SKM-1 treated with dmso at 0.1 percent for 144 hours (cell line): ENCODE measurements at regions not wholly inside any gene's neighbourhood (a gene's known extent, or its start where the extent isn't known, plus 50 kb on each side); places are given as distances from the start of the nearest gene placed in this dataset.

Source experiments
- DNase-seq: peaks from one replicate; lab custom pipeline; 2025; ENCODE audit not compliant: unreplicated experiment; lab: John Stamatoyannopoulos, UW

DNA sequence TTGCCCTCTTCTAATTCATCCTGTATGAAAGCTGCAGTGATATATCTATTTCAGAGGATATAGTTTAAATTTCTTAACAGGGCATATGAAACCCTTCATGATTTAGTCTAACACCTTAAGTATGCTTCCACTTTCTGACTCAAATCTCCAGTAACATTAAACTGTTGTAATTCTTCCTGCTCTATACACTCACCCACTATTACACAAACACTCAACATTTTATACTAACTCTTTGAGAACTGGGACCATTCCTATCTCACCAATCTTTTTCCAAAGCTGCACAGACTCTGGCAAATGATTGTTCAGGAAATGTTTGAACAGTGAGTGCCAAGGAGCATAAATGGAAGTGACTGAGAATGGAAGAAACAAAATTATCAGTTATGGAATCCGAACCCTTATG lies 560.4 kb upstream of the DPPA4 start:
- DNase-seq, result no peak

DNA sequence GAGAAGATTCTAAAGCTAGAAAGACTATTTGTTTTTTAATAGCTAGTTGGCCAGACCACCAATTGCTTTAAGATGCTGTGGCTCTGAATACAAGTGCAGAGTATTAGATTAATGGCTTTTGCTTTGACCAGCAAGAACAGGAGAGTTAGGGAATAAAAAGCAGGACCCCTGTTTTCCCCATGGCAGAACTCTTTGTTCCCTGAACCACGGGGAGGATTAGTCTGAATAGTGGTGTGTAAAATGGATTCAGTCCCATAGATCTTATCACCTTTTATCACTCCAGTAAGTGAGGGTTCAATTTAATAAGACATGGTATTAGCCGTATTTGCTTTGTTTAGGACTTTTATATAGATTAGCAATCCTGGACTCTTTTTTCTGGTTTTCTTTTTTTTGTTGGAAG lies 562.6 kb upstream of the DPPA4 start:
- DNase-seq, result no peak

DNA sequence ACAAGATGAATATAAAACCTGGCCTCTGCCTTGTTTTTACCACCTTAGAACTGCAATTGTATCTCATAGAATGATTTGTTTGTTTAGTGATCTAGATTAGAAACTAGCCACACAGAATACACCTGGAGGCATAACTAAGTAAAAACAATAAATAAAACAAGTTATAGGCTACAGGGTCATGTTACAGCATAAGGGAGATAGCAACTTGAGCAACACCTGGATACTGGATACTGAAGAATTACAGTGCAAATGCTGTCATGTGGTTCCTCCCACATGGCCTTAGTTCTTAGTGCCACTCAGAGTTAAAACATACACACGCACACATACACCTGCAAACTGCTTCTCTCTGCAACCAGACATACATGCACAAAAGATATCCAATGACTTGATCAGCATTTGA lies 563.4 kb upstream of the DPPA4 start:
- DNase-seq, result no peak

DNA sequence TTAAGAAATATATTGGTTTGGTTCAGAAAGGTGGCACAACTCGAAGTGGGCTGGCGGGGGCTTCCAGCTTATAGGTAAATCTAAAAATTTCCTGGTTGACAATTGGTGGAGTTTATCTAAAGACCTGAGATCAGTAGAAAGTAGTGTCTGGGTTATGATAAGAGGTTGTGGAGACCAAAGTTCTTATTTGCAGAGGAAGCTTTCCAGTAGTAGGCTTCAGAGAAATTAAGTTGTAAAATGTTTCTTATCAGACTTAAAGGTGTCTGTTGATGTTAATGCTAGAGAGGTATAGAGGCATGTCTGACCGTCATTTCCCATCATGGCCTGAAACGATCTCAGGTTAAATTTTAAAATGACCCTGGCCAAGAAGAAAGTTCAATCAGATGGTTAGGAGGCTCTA lies 565.2 kb upstream of the DPPA4 start:
- no peak for DNase-seq

DNA sequence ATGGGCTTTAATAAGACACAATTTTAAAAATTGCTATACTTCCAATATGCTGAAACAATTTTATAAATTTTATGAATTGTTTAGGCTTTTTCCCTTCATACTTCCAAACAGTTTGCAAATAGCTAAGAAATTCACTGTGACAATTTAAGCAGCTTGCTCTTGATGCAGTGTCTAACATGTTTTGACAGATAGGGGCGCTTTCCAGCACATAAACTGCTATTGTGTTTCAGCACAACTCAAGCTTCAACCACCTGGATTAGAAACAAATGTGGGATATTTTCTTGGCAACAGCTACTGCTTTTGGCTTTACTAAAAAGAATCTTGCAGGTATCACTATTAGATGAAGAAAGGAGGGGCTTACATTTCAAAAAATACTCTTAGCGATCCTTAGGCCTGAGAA lies 565.8 kb upstream of the DPPA4 start:
- DNase-seq, result no peak

DNA sequence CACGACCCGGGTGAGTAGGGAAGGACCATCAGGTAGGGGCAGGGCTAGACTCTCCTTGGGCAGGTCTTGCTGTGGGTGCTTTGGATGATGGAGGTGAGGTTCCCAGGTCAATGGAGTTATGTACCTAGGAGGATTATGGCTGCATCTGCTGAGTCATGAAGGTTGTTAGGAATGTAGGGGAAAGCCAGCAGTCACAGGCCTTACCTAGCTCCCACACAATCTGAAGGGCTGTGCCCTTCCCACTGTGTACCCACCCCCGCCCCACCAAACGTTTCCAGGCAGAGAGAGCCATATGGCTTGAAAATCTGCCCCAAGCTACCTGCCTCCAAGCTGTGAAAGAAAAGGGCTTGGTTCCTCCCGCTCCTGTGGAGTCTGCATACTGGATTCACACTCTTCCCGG lies 573.4 kb upstream of the DPPA4 start:
- DNase-seq, result no peak

DNA sequence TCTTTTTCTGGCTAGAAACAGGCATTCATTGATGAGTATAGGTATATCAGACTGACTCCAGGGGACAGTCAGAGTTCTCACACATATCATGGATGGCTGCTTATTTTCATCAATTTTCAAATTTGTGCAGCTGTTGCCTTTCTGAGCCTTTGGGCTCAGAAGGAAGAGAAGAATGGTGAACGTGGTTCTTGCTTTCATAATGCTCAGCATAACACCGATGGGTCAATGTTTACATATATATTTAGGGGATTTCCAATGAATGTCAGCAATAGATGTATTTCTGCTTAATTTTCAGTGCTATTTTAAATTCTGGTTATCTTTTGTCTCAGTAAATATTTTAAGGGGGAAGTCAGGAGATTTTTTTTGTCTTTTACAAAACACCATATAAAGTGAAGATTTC lies 581.4 kb upstream of the DPPA4 start:
- no peak for DNase-seq

DNA sequence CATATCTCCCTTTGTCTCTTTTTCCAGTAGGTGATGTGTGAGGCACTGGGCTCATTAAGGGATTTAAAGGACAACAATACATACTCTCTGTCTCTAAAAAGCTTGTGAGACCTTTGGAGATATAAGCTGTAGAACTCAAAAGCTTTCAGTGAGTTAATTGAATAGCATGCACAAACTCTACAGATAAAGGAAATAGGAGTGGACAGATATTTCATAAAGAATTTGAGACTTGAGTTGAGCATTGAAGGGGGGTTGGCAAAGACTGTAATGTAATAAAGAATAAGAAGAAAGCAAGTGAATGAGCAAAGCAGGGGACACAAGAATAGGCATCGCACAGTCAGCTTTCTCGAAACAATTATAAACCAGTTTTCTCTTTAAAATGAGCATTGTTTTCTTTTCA lies 583.4 kb upstream of the DPPA4 start:
- no peak for DNase-seq

DNA sequence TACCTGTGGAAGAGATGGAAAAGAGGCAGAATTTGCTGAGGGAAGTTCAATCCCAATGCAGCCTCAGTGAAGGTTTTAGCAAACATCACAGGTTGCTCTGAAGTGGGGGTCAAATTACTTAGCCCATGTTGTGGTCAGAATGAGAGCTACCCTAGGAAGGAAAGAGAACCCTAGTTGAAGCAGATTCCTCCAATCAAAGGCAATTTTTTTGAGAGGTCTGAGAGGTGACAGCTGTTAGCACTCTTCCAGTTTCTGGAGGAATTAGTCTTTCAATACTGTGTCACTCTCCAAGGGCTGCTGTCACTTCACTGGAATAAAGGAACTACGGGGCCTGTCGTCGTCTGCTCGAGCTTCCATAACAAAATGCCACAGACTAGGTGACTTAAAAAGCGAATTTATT lies 584.2 kb upstream of the DPPA4 start:
- no peak for DNase-seq

DNA sequence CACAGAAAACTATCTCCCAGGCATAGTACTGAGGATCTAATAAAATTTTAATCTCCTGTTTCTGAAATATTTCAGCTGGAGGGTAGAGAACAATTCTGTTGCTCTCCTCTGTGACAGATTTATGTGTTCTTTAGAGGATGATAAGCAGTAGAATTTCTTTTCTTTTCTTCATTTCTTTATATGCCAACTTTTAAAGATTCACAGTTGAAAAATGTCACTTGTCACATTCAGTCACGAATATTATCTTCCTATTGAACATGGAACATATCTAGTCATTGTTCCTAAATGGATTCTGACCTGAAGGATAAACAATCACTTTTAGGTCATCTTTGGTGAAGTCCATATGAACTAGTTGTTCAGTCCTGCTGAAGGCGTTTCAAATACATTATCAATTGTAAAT lies 585.5 kb upstream of the DPPA4 start:
- DNase-seq, result no peak

DNA sequence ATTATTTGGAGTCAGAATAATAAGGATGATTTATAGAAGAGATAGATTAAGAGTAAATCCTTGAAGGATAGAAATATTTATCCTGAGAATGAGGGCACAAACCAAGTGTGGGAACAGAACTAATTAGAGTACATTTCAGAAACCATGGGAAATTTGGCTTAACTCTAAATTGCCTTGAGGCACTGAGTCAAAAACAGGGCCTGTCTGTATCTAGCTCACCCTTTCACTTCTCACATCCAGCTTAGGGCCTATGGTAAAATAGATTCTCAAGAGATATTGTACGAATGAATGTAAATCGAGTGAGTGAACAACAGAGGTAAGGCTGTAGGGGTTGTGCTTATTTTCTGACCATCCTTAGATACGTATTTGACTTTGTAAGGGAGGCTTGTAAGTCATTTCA lies 586.1 kb upstream of the DPPA4 start:
- no peak for DNase-seq

DNA sequence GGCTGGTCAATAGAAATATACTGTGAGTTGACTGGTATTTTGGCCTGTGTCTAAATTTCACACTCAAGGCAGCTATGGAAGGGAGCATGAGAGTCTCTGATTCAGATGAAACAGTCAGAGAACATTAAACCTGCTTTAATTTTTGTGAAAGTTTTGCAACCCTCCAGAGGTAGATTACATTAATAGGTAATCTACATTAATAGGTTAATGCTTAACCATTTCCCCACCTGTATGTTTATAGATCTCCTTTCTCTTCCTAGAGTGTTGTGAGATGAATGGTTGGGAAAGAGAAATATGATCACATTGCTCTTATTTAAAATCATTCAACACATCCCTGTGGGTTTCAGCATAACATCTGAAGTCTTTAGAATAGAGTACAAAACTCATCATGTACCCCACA lies 586.9 kb upstream of the DPPA4 start:
- DNase-seq, result no peak

DNA sequence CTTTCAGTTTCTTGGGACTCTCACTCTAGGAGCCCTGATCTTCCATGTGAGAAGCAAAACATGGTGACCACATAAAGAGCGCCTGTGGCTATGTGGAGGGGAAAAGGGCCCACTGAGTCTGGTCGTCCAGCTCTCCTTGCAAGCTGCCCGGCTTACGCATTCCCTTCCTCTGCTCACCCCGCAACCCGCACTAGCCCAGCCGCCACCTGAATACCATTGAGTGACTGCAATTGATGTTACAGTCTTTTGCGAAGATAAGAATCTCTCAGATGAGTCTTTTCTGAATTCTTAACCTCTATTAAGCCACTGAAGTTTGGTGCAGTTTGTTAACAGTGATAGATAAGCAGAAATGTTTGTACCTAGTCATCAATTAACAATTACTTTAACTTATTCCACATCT lies 589.0 kb upstream of the DPPA4 start:
- DNase-seq, result no peak

DNA sequence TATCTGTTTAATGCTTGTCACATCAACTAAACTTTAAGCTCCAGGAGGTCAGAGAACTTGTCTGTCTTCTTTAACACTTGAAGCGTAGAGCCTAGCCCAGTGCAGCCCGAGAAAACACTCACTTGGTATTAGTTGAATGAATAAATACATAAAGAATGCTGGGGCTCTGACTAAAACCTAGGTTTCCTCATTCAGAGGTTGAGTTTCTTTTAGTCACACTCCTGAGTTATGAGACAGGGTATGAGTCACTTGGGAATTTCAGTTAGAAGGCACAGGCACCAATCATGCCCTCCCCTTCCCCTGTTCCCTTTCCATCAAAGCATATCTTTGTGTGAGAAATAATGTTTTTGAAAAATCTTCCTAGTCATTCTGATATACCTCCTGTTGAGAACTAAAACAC lies 589.8 kb upstream of the DPPA4 start:
- DNase-seq, result no peak

DNA sequence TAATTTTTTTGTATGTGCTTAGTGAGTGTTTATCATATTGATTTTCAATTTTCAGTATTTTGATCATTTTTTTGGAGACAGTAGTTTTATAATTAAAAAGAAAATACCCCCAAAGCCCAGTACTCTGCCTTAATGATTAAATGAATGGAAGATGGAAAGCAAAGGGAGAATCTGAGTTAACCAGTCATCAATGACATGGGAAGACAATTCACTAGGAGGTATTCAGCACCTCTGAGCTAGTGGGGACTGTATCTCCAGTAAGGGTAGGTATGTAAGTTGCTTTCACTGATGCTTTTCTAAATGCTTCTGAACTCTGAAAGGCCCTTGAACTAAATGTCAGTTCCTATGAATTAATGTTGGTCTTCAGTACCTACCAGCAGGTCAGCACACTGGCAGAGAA lies 590.4 kb upstream of the DPPA4 start:
- DNase-seq, result no peak

DNA sequence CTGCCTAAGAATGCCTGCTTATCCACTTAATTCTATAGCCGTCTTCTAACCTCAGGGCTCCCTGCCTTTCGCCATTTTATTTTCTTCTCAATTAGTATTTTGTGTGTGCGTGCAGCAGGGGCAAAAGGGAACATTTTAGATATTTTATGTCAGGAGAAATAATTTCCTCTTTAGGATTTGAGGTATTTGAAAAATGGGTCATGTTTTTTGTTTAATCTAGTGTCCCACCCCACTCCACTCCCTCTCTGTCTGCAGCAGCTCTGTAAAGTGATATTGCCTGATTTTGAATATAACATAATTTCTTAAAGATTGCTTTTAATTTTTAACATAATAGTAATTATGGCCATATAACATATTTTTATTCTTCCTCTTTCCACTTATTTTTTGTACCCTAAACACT lies 593.2 kb upstream of the DPPA4 start:
- DNase-seq, result no peak

DNA sequence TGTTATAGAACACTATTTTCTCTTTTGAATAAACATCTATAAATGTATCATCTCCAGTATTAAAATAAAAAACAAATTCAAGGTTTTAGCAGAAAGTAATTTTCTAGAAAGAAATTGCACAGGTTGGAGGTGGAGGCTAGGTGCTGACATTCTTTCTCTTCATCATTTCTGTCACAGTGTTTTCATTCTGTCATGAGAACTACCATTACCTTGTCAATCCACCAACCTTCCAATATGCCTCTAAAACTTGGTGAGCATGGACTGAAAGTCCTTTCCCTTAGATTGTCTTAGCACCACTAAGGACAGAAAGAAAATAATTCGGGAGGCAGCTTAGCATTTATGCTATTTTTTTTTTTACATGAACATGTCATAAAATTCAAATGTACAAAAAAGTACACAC lies 596.2 kb upstream of the DPPA4 start:
- DNase-seq, result no peak

DNA sequence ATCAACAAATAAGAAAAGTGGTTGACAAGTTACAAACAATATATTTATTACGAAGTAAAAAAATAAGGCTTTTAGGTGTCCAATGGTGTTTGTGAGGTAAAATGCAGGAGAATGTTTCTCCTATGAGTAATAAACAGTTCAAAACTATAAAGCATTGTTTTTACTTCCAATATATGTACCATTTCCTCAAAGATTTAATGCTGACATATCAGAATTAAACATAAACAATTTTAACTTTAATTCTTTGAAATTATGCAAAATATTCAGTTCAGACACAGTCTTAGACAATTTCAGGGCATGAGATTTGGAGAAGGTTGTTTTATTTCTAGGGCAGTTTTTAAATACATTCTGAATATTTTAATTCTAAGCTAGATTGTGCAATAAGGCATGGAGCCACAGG lies 602.5 kb upstream of the DPPA4 start:
- DNase-seq, result no peak

DNA sequence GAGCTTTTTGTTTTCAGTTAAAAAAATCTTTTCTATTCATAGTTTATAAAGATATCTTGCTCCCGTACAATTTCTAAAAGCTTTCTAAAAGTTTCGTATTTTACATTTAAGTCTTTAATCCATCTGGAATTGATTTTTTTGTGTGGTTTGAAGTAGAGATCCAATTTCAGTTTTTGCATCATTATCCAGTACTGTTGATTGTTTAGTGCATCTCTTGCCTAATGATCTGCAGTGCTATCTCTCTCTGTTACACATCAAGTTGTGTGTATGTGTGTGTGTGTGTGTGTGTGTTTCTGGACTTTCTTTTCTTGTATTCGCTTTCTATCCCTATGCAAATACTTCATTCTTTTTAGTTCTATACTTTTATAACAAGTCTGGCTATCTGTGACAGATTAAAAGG lies 605.8 kb upstream of the DPPA4 start:
- no peak for DNase-seq

DNA sequence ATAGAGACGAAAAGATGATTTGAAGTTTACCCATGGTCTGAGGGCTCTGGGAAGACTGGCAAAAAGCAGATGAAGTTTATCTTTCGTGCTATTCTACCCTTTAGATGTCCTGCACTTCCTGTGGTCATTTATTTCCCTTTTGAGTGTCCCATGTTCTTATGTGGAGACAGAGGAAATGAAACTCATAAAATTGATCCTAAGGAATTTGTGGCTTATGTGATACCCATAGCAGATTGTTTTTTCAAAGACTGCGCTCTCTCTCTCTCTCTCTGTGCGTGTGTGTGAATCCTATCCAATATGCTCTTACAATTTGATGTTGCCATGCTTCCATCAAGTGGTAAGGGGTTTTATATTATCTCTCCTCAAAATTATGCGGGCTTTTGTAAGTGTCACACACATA lies 607.5 kb upstream of the DPPA4 start:
- no peak for DNase-seq

DNA sequence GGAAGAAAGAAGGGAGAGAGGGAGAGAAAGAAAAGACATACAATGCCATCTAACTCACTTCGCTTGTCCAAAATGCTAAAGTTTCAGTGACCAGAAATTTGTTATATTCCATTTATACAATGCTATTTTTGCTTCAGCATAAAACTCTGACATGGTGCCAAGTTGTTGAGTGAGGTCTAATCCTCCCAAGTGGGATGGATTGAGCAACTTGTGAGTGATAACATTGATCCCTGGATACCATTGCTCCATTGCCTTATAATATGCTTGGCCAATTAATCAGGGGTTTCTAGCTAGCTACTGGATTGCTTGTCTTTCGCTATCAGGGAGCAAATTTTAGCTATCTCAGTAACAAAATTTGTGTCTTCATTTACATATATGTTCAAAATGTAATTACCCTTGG lies 615.6 kb upstream of the DPPA4 start:
- no peak for DNase-seq

DNA sequence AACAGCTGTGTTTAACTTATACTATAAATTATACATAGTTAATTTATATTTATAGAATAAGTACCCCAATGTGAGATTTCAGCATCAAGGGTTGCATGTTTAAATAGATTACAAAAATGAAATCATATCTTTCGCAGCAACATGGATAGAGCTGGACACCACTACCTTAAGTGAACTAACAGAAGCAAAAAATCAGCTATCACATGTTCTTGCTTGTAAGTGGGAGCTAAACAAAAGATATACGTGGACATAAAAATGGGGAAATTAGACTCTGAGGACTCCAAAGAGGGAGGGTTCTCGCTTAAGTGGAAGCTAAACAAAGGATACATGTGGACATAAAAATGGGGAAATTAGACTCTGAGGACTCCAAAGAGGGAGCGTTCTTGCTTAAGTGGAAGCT lies 626.5 kb upstream of the DPPA4 start:
- no peak for DNase-seq

DNA sequence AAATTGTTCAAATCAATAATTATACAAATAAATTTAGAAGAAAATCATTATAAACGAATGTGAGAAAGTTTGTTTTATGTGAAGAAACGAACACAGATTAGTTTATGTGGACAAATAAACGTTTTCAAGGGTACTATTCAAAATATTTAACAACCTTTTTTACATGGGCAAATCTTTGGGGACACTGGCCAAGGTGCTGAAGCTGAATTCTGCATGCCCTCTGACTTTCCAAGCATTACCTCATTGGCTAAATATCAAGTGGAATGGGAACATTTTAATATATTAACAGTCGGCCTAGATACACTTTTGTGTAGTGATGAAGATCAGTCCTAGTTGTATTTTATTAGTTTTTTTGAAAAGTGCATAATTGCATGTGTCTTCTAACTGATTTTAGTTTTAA lies 636.4 kb upstream of the DPPA4 start:
- no peak for DNase-seq

DNA sequence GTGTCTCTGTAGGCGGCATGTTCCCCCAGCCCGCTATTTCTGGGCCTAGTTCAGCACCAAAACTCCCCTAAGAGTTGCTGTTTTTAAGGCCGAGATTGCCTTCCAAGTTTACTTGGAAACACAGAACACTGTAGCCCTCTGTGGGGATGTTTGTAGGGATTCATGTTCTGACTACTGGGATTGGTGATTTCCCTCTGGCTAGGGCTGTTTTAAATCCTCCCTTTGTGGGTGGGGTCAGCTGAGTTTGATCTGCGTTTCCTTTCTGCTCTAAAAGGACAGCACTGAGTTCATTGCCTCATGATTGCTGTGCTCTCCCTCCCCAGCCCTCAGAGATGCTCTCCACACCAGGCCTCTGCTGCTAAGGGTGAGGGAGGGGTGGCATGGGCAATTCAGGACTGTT lies 640.6 kb upstream of the DPPA4 start:
- no peak for DNase-seq
